Left lung (tissue), 4 donors: ENCODE measurements at regions not wholly inside any gene's neighbourhood (a gene's known extent, or its start where the extent isn't known, plus 50 kb on each side); places are given as distances from the start of the nearest gene placed in this dataset.
"Not testable (repeated sequence)": the region's sequence is repeated elsewhere in the genome, so short reads cannot be mapped to it uniquely, and the experiment has no call there.

Experiments
- ATAC-seq: fragments of 200-7000 bp; cut with Tn5 transposase; one replicate; pipeline ENCODE4 v1.9.1; 2020; ENCODE audit warnings: moderate library complexity
- DNase-seq, 4 donors: peaks; one replicate each; pipeline ENCODE4 v3.0.0-alpha.2; 2013 to 2020
- H3K27ac ChIP-seq, 2 donors: fragments of 200-600 bp; sonication (generic) in 1 of 2; one replicate each; pipeline versions ENCODE4 v1.5.0 to v1.8.0; 2020 to 2021
- H3K27me3 ChIP-seq, 2 donors: fragments of 200-600 bp; sonication (generic) in 1 of 2; one replicate each; pipeline versions ENCODE4 v1.5.0 to v1.8.0; 2020 to 2021
- H3K36me3 ChIP-seq, 2 donors: fragments of 200-600 bp; sonication (generic) in 1 of 2; one replicate each; pipeline versions ENCODE4 v1.5.0 to v1.8.0; 2020 to 2021
- H3K4me1 ChIP-seq, 2 donors: fragments of 200-600 bp; one replicate each; pipeline ENCODE4 v1.8.0; 2021
- H3K4me3 ChIP-seq, 2 donors: fragments of 200-600 bp; sonication (generic) in 1 of 2; one replicate each; pipeline versions ENCODE4 v1.5.0 to v1.8.0; 2020 to 2021; ENCODE audit warnings: mild to moderate bottlenecking in 1 of 2
- H3K9me3 ChIP-seq, 2 donors: fragments of 200-600 bp; sonication (generic) in 1 of 2; one replicate each; pipeline versions ENCODE4 v1.5.0 to v1.8.0; 2020 to 2021
- intact Hi-C, 2 donors: fragments of 100-400 bp; cut with DNase I; formaldehyde crosslinking; loops; one replicate each; pipeline versions ENCODE4 v1.11.2 to v1.14.2; 2022
- TF ChIP-seq, protein P1 (sequence below), 2 donors: fragments of 200-600 bp; sonication (generic) in 1 of 2; IDR thresholded peaks; one replicate each; pipeline versions ENCODE4 v1.5.0 to v1.8.0; 2021; ENCODE audit warnings: antibody characterized with exemption in 2 of 2
- donor health status: DM: no; HTN: yes; CAD: no.
- donor health status: DM: no; HTN: no; CAD: no.

DNA sequence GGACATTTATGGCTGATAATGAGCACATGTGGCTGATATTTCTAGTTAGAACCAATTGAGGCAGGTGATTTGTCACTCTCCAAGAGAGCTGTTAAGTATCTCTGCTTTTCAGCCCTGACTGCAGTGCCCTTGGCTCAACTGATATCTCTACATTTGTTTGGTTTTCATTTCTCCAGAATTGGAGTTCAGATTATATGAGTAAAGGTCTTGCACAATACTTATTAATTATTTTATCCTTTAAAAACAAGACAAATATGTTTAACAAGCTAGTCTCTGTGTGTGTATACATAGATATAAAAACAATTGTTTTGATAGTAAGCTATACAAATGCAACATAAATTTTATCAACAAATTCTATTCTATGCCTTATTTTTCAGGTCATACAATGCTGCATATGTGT, 105.2 kb downstream of the BRMS1L start:
- ATAC-seq: no peak
- H3K4me3 ChIP-seq: no peak overlapping the region

DNA sequence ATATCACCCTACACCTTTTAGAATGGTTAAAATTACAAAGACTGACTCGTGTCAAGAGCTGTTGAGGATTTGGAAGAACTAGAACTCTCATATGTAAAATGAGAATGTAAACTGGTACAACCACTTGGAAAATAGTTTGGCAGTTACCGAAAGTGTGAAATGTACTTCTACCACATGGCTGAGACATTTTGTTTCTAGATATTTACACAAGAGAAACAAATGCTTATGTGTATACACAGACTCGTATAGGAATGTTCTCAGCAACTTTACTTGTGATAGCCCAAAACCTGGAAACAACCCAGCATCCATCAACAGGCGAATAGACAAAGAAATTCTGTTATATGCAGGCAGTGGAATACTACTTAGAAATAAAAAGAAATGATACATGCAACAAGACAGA, 103.0 kb downstream of the BRMS1L start:
- no peak overlapping the region for H3K27ac ChIP-seq
- no peaks in the 10 kb centered on the region for H3K9me3 ChIP-seq
- no peaks in the 10 kb centered on the region for H3K4me1 ChIP-seq
- H3K36me3 ChIP-seq: no peaks in the 10 kb centered on the region
- no peak overlapping the region for H3K4me3 ChIP-seq
- peak in 1 of 4 donors; percentile 30 for DNase-seq
- TF ChIP-seq, protein P1, sequence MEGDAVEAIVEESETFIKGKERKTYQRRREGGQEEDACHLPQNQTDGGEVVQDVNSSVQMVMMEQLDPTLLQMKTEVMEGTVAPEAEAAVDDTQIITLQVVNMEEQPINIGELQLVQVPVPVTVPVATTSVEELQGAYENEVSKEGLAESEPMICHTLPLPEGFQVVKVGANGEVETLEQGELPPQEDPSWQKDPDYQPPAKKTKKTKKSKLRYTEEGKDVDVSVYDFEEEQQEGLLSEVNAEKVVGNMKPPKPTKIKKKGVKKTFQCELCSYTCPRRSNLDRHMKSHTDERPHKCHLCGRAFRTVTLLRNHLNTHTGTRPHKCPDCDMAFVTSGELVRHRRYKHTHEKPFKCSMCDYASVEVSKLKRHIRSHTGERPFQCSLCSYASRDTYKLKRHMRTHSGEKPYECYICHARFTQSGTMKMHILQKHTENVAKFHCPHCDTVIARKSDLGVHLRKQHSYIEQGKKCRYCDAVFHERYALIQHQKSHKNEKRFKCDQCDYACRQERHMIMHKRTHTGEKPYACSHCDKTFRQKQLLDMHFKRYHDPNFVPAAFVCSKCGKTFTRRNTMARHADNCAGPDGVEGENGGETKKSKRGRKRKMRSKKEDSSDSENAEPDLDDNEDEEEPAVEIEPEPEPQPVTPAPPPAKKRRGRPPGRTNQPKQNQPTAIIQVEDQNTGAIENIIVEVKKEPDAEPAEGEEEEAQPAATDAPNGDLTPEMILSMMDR (IDR thresholded peaks at IDR 0.05): no peak
- peak; percentile 33 for ATAC-seq
- intact Hi-C loops: no loop called here
- peaks cover 0 to 4% of the 10 kb centered on the region in 2 donors for H3K27me3 ChIP-seq

More for the DNA sequence above, 105.2 kb downstream of the BRMS1L start:
- no peak overlapping the region for H3K27ac ChIP-seq
- no peaks in the 10 kb centered on the region for H3K36me3 ChIP-seq
- no peaks in the 10 kb centered on the region for H3K9me3 ChIP-seq
- DNase-seq: no peak
- TF ChIP-seq, protein P1 (IDR thresholded peaks at IDR 0.05): no peak
- intact Hi-C loops: no loop called here
- peaks cover 0 to 2% of the 10 kb centered on the region in 2 donors for H3K4me1 ChIP-seq
- H3K27me3 ChIP-seq: peaks cover 0 to 4% of the 10 kb centered on the region in 2 donors

DNA sequence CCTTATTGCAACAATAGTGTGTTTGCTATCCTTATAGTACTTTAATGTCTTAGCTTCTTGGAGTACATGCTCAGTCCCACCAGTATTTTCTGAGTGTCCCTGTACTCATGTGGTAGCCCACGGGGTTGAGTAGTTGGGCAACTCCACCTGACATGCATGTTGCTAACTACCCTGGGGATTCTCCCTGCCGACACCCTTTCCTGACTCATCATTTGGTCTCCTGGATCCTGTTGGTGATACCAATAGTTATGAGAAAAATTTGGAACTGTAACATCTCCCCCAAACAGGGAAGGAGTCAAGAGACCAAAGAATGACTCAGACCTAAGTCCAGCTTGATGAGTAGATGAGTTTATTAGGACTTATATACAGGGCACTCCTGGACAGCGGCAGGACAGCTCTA, 101.6 kb downstream of the BRMS1L start:
- no peak for DNase-seq
- Histone ChIP-seq H3K36me3 (no peaks in the 10 kb centered on the region), H3K4me1 (no peaks in the 10 kb centered on the region), H3K27ac (no peak overlapping the region), H3K9me3 (no peaks in the 10 kb centered on the region), H3K4me3 (no peak overlapping the region), H3K27me3 (peaks cover 0 to 4% of the 10 kb centered on the region in 2 donors)
- no peak for ATAC-seq
- intact Hi-C loops: no loop called here
- TF ChIP-seq, protein P1 (IDR thresholded peaks at IDR 0.05): no peak

DNA sequence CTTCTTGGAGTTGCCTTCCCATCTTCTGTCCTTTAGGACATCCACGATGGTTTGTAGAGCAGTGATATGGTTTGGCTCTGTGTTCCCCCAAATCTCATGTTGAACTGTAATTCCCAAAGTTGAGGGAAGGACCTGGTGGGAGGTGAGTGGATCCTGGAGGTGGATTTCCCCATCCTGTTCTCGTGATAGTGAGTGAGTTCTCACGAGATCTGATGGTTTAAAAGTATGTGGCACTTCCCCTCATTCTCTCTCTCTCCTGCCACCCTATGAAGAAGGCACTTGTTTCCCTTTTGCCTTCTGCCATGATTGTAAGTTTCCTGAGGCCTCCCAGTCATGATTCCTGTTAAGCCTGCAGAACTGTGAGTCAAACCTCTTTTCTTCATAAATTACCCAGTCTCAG, 99.2 kb downstream of the BRMS1L start:
- DNase-seq: no peak
- ATAC-seq: no peak
- H3K4me1 ChIP-seq: no peaks in the 10 kb centered on the region
- H3K9me3 ChIP-seq: peaks cover 0 to 3% of the 10 kb centered on the region in 2 donors
- TF ChIP-seq, protein P1 (IDR thresholded peaks at IDR 0.05): no peak
- H3K27me3 ChIP-seq: peaks cover 0 to 4% of the 10 kb centered on the region in 2 donors
- intact Hi-C loops: no loop called here
- H3K4me3 ChIP-seq: no peak overlapping the region
- no peaks in the 10 kb centered on the region for H3K36me3 ChIP-seq
- no peak overlapping the region for H3K27ac ChIP-seq

DNA sequence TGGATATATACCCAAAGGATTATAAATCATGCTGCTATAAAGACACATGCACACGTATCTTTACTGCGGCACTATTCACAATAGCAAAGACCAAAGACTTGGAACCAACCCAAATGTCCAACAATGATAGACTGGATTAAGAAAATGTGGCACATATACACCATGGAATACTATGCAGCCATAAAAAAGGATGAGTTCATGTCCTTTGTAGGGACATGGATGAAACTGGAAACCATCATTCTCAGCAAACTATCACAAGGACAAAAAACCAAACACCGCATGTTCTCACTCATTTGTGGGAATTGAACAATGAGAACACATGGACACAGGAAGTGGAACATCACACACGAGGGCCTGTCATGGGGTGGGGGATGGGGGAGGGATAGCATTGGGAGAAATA, 96.5 kb downstream of the BRMS1L start:
- DNase-seq, H3K36me3 ChIP-seq, H3K4me1 ChIP-seq, H3K9me3 ChIP-seq, H3K27ac ChIP-seq, H3K27me3 ChIP-seq, ATAC-seq, H3K4me3 ChIP-seq, intact Hi-C loops: not testable (repeated sequence)

DNA sequence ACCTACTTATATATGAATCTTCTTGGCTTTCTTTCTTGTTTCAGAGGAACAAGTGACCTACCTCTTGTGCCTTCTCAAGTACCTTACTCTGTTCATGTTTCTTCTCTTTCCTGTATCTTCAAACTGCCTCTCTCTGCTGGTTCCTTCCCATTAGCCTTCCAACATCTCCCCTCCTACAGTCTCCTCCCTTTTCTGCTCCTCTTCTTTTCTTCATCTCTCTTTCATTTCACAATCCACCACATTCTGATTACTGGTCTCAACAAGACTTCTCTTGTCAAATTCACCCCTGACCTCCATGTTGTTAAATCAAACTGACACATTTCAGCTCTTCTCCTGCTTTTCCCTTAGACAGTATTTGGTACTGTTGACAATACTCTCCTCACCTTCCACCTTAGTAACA, 95.6 kb downstream of the BRMS1L start:
- H3K4me1 ChIP-seq: no peaks in the 10 kb centered on the region
- DNase-seq: no peak
- ATAC-seq: no peak
- peaks cover 0 to 8% of the 10 kb centered on the region in 2 donors for H3K9me3 ChIP-seq
- H3K27me3 ChIP-seq: no peaks in the 10 kb centered on the region
- no peaks in the 10 kb centered on the region for H3K36me3 ChIP-seq
- intact Hi-C loops: no loop called here
- H3K4me3 ChIP-seq: no peak overlapping the region
- no peak overlapping the region for H3K27ac ChIP-seq
- TF ChIP-seq, protein P1 (IDR thresholded peaks at IDR 0.05): no peak
